EH (cell line): ENCODE measurements at regions not wholly inside any gene's neighbourhood (a gene's known extent, or its start where the extent isn't known, plus 50 kb on each side); places are given as distances from the start of the nearest gene placed in this dataset.
"Not testable (repeated sequence)": the region's sequence is repeated elsewhere in the genome, so short reads cannot be mapped to it uniquely, and the experiment has no call there.

Experiments used
- DNase-seq: peaks from one replicate; pipeline ENCODE4 v3.0.0-alpha.2; 2015; ENCODE audit warnings: low read depth

DNA sequence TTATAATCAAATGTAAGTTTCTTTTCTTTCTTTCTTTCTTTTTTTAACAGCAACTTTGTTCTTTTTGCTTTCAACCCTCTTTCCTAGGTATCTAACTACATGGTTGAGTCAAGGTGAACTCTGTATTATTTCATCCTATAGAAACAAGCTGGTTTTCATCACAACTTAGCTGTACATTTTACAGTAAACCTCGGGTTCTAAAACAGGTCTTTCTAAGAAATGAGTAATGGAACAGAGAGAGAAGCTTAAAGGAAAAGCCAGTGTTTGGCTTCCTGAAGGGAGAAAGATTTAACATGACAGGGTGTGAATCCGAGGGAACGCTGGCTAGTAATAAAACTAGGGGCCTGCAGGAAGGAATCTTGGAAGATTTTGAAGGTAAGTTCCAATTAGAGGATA is 143.4 kb upstream of the ITGB1 start:
- DNase-seq, result no peak

DNA sequence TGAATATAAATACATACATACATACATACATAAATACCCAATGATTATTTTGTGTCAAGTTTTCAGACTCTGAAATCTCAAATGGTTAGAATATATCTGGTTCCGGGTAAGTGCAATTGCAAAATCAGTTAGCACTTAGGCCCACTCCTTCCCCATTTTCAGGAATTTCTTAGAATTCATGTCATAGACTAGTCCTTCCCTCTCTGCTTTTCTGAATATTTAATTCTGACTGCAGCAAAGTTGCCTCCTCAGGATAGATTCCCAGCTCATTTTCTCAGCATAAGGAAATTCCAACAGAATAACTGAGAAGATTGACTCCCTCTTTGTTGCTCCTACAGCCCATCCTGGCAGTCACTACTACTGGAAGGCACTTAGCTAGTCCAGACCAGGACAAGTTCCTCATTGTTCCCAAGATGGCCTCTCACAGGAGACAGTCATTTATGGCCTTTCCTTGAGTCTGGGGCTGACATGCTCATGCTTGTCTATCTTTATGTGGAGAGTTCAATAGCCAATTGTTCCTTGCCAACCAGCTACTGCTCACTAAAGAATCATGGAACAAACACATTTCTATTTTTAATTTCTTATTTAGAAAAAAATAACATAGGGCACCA is 142.9 kb upstream of the ITGB1 start:
- DNase-seq, result no peak

DNA sequence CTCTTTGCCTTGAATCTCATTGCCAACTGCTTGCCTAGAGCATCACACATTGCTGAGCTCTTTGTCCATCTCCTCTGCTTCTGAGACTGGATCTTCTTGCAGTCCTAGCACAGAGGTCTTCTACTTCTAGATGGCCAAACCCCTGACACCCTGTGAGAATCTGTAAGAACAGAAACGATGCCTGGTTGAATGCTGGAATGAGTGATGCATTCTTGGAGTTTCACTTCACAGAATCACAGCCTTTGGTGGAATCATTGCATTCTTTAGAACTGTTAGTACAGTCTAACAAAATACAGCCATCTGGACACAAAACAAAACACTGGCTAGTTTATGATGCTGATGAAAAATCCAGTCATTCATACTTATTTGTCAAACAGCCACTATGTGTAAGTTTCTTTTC is 141.7 kb upstream of the ITGB1 start:
- DNase-seq, result peak; percentile 91

DNA sequence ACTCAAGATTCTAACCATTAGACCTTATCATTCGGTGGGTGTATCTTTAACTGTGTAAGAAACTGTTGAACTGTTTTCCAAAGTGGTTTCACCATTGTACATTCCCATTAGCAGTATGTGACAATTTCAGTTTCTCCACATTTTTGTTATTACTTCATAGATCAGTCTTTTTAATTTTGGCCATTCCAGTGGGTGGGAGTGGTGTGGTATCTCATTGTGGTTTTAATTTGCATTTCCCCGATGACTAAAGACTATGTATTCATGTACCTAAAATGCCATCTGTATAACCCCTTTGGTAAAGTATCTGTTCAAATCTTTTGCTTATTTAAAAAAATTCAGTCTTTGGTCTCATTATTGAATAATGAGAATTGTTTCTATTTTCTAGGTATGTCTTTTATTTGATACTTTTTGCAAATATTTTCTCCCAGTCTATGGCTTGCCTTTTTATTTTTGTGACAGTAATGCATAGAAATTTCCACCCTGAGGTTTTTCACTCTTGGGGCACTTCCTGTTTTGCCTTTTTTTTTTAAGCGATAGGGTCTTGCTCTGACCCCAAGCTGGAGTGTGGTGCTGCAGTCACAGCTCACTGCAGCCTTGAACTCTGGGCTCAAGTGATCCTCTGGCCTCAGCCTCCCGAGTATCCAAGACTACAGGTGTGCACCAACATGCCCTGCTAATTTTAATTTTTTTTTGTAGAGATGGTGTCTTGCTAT is 141.1 kb upstream of the ITGB1 start:
- peak; percentile 47 for DNase-seq

DNA sequence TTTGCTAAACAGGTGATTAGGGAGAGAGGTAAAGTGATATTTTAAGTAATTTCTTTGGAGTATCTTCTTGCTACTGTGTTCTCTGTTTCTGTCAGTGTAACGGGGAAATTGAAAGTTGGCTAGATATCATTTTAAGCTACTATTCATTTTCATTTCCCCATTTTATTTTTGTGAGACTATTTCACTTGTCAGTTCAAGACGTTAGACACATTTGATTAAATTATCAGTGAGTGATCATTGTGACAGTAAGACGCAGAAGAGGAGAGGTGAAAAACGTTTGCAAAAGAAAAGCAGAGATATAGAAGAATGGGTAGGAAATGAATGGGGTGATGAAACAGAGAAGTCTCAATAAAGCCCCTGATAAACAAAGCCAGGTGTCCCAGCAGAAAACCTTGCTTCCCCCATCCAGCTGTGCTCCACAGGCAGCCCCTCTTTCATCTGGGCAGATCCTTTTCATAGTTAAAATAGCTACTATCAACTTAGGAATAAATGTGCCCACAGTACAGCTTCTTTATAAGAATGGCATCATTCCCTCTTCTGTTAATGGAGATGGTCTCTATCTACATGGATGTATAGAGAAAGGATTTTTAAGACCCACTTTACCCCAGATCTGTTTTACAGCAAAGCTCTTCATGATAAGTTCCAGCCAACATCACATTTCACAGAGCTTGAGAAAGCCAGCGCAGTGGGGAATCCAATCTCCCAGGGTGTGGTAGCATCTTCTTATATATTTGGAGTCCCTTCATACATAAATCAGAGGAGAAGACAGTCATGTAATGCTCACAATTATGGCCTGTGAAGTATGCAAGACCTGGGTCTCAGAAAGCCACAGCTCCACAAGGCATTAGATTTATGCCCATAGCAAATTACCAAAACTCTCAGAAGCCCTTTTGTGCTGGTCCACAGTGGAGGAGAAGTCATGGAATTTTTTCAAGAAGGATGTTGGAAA is 138.1 kb upstream of the ITGB1 start:
- no peak for DNase-seq

DNA sequence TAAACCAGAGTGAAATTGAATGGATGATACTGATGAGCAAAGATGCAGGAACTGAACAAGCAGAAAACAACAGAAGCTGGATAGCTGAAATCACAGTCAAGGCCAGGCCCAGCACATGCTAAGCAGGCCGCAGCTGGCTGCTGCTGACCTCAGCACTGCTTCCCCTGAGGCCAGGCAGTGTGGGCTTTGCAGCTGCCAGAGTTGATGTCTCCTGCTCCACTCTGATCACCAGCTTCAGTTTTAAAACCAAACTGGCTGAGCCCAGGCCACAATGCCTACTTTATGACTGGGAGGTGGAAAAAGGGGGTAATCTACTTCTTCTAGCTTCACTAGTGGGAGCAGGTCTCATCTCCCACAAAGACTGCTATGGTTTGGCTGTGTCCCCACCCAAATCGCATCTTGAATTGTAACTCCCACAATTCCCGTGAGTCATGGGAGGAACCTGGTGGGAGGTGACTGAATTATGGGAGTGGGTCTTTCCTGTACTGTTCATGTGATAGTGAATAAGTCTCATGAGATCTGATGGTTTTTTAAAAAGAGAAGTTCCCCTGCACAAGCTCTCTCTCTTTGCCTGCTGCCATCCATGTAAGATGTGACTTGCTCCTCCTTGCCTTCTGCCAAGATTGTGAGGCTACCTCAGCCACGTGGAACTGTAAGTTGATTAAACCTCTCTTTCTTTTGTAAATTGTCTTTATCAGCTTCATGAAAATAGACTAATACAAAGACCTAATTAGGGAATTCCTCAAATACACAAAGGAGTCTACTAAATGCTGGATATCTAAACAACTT is 136.4 kb upstream of the ITGB1 start:
- peak; percentile 3 for DNase-seq

DNA sequence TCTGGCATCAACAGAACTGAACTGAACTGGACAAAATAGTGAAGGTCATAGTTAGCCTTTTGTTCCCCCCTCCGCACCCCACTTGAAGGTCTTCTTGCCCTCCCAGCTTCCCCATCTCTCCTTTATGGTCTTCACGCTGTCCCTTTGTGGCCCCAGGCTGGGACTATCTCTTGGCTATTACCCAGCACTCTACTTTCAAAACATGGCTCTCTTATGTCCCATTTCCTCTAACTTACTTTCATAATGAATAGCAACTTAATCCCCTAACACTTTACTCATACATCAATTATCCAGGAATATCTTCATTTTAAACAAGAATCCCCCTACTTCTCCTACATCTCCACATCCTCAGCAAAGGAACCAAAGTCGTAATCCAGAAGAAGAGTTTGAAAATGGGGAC is 135.3 kb upstream of the ITGB1 start:
- no peak for DNase-seq

DNA sequence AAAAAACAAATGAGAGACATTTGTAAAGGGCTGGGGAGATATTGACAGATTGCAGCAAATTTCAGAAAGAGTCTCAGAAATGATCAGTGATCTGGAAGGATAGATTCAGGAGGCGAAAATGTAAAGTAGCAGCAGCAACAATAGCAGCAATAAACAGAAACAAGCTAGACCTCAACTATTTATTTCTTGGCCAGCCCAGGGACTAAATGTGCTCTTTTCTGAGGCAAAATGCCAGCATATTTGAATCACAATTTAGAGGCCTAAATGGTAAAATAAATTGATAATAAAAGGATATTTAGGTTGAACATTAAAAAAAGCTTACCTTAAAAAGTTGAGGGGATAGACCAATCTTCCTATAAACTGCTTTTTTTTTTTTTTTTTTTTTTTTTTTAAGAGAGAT is 134.6 kb upstream of the ITGB1 start:
- DNase-seq, result peak; percentile 3

DNA sequence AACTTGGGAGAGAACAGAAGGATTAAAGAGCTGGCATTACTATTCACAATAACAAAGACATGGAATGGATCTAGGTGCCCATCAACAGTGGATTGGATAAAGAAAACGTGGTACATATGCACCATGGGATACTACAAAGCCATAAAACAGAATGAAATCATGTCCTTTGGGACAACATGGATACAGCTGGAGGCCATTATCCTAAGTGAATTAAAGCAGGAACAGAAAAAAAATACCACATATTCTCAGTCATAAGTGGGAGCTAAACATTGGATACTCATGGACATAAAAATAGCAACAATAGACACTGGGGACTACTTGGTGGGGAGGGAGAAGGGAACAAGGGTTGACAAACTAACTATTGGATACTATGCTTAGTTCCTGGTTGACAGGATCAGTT is 133.2 kb upstream of the ITGB1 start:
- DNase-seq, result peak; percentile 2

DNA sequence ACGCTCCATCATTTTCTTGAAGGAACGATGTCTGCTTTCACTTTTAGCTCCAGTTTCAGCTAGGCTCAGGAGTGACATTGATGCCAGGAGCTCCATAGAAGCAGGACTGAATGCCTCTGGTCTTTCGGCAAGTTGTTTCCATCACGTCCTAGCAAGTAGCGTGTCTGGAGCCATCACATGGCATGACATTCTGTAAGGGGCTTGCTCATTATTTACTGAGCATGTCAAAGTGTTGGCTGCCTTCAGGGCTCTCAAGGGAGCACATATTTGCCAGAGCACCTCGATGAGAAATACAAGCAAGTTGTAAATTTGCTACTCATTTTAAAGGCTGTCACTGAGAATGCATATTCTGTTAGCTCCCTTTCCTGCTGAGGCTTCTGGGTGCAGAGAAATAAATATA is 131.0 kb upstream of the ITGB1 start:
- DNase-seq, result no peak

DNA sequence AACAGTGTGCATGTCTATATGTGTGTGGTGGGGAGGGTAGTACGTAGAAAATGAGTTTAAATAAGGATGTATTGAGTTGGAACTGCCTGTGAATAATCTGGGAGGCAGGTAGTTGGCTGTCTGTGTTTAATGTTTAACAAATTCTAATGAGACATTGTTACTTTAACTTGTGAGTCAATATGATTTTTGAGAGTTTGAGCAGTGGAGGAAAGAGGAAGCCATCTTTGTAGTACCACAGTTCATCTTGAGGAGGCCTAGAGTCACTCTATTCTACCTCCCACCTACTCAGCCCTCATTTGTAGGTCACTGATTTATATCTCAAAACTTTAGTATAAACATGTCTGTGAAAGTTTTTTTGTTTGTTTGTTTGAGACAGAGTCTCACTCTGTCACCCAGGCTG is 129.9 kb upstream of the ITGB1 start:
- DNase-seq, result no peak

DNA sequence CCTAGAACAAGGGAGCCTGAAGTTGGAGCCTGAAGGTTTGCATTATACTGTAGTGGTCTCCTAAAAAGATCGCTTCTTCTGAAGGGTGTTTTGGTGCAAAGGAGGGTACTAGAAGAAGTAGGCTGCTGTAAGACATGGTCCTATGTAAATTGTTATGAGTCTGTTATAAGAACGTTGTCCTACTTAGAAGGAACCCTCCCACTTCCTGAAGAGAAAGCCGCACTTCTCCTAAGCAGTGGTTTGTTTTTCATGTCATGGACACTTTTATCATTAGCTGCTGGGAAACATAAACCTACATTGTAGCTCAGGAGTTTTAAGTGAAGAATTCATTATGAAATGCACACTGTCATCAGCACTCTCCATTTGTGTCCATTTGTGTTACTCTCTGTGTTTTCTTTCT is 129.1 kb upstream of the ITGB1 start:
- peak; percentile 9 for DNase-seq

DNA sequence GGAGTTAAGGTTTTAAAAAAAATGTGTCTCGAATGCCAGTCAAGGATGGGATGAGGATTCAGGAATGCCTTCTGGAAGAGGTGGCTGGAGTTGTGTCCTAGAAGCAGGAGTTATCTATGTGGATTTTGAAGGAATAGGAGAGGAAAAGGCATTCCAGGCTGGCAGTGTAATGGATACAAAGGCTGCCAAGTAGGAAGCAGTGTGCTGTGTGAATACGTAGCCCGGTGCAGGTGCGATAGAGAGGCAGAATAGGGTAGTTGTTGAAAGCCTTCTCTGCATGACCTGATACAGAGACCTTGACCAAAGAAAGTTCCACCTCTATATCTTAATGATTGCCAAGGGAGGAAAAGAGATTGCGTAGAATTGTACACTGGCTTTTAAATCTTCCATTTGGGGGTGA is 128.1 kb upstream of the ITGB1 start:
- no peak for DNase-seq

DNA sequence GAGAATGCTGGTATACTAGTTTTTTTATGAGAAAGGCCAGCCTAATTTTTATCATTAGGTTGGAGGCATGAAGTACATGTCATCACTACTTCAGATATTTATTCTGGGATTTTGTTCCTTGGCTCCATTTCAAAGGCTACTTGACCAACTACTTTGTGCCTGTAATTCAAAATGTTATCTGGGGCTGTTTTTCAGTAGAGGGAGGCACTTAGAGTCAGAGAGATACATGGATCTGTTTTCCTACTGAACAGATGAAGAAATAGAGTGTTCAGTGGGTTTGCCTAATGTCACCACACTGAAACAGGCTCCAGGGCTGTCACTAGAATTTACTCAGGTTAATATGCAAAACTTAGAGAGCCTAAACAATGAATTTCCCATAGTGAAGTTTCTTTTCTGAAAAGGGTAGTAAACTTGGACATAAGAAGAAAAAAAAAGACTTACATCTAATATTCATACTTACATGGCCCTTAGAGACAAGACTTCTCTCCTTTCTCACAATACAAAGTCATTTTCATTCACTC is 127.3 kb upstream of the ITGB1 start:
- DNase-seq, result no peak

DNA sequence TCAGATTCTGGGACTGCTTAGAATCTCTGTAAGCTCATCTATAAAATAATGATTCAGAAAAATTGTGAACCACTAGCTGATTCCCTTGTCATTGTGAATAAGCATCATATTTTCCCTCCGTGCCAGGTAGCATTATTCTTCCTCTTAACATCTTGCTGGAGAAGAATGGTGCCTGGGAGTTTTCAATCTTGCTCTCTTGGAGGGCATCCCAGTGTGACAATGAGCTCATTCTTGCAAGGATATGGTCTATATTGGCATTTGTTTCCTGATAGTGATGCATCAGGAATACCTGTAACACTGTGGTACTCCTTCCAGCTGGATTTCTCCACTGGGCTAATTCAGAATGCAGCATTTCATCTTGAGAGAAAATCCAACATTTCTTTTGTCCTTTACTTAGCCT is 126.4 kb upstream of the ITGB1 start:
- no peak for DNase-seq

DNA sequence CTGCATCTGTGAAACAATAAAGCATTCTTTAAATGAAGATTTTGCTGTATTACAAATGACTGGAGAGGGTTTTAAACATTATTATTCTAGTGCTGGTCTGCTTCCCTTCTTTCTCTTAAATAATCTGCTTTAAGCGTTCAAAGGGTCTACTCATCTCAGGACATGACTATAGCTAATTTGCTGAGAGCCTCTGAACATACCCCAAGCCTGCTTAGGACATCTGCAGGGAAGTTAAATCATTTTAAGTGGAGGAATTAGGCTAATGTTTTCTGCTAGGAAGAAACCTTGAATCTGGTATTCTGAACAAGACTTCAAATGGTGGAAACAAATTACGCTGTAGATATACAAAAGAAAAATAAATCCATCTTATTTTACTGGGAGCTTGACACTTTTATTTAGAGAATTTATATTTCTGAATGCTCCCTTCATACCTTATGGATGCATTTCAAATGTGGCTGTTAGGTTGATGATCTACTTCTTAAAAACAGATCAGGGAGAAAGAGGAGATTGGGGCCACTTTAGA is 124.4 kb upstream of the ITGB1 start:
- no peak for DNase-seq

DNA sequence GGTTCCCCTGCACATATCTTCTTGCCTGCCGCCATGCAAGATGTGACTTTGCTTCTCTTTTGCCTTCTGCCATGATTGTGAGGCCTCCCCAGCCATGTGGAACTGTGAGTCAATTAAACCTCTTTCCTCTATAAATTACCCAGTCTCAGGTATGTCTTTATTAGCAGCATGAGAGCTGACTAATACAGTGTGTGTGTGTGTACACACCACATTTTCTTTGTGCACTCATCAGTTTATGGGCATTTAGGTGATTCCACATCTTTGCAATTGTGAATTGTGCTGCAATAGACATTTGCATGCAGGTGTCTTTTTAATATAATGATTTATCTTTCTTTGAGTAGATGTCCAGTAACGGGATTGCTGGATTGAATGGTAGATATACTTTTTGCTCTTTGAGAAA is 122.4 kb upstream of the ITGB1 start:
- not testable (repeated sequence) for DNase-seq

DNA sequence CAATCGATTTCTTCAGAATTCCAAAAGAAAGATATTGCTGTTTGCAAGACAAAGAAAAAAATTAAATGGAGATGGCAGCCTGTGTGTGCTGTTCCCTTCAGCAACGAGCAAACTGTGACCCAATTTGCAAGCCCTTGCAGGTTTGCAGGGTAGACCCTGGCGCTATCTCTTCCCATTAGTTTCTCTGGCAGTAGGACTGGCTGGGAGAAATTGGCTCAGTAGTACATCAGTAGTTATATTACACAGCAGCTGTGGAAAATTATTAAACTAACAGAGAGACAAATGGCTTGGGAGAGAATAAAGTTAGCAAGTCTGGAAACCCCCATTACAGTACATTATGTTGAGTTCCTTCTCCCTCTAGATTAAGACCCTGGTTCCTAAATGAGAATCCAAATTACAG is 116.4 kb upstream of the ITGB1 start:
- no peak for DNase-seq

DNA sequence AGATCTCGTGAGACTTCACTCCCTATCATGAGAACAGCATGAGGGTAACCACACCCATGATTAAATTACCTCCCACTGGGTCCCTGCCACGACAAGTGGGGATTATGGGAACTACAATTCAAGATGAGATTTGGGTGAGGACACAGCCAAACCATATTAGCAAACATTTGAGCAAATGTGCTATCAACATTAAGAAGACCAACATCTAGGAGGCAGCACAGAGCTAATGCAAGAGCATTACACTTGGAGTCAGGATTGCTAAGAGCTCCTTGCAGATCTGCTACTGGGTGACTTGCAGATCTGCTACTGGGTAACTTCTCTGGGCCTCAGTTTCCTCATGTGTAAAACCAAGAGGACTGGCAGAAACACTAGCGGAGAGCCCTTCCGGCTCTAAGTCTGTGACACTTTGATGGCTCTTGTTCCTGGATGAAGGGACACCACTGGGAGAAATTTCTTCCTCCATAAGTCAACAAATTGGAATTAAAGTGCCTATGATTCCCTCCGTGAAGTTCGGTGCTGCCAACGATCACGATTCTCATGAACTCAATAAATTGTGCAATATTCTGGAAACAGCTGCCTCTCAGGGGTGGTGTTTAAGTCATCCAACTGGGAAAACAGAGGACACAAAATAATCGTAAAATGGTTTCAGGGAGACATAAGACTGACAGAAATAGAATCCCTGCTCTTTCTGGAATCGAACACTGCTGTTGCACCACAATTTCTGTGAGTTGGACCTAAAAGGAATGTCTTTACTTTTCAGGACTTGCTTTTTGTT is 115.8 kb upstream of the ITGB1 start:
- peak; percentile 14 for DNase-seq

DNA sequence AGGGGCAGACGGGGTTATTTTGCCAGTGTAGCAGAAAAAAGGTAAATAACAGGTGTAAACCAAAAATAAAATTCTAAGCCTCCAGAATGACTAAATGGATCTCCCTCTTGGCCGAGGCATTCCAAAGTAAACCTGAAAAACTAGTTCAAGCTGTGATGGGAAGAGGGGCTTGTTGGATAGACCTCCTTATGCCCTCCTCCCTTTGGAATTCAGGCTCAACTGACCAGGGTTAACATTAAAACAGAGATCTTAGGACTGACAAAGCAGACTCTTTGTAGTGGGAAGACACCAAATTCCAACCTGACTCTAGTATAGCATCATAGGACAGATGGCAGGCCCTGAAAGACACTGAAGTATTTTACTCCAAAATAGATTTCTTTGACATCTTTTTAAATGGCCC is 113.8 kb upstream of the ITGB1 start:
- DNase-seq, result no peak

DNA sequence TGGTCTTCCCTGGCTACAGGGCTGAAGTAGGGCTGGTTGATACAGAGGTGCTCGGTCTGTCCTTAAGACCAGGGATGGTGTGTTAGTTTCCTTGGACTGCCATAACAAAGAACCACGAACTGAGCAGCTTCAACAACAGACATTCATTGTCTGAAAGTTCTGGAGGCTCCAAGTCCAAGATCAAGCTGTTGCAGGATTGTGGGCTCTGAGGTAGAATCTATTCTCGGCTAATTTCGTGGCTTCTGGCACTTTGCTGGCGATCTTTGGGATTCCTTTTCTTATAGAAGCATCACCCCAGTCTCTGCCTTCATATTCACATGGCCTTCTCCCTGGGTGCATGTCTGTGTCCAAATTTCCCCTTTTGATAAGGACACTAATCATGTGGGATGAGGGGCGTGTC is 112.1 kb upstream of the ITGB1 start:
- no peak for DNase-seq
